ENCODE measurements at regions not wholly inside any gene's neighbourhood (a gene's known extent, or its start where the extent isn't known, plus 50 kb on each side); places are given as distances from the start of the nearest gene placed in this dataset.

GRCh38 chr3:26102376-26102775, 312.5 kb downstream of the OXSM start:
- TF ChIP-seq EZH2 (IDR thresholded peaks at IDR 0.05; ENCODE audit: low read length, missing control alignments) (no peak), CTCF (conservative IDR thresholded peaks at IDR 0.05 in 1 of 2, IDR thresholded peaks at IDR 0.05 in 1 of 2; ENCODE audit: low read depth in 1 of 2, low read length in 2 of 2) (no peak)
- Histone ChIP-seq H3K27ac (ENCODE audit: insufficient read depth, low read length) (no peak overlapping the region), H3K4me2 (ENCODE audit: extremely low read depth, insufficient read depth, low read length) (no peak overlapping the region), H4K20me1 (ENCODE audit: control insufficient read depth, extremely low read depth, insufficient read depth, low read length) (no peaks in the 10 kb centered on the region), H3K9ac (ENCODE audit: insufficient read depth, low read length) (no peak overlapping the region), H3K9me3 (ENCODE audit: control insufficient read depth, insufficient read depth, low read depth, low read length) (no peaks in the 10 kb centered on the region), H3K79me2 (ENCODE audit: control insufficient read depth, insufficient read depth, low read length) (no peaks in the 10 kb centered on the region), H3K36me3 (ENCODE audit: control insufficient read depth, insufficient read depth, low read length) (no peaks in the 10 kb centered on the region), H3K4me1 (ENCODE audit: control insufficient read depth, extremely low read depth, insufficient read depth, low read length) (no peaks in the 10 kb centered on the region), H2AFZ (ENCODE audit: low read length) (no peak overlapping the region), H3K4me3 (replicated peaks in 1 of 4; ENCODE audit: control extremely low read depth in 1 of 4, insufficient read depth in 1 of 4, low read depth in 3 of 4, low read length in 4 of 4) (no peak overlapping the region), H3K27me3 (ENCODE audit: control insufficient read depth, insufficient read depth, low read length) (no peaks in the 10 kb centered on the region)
- no peak for DNase-seq (ENCODE audit: low read depth in 2 of 2)

DNA sequence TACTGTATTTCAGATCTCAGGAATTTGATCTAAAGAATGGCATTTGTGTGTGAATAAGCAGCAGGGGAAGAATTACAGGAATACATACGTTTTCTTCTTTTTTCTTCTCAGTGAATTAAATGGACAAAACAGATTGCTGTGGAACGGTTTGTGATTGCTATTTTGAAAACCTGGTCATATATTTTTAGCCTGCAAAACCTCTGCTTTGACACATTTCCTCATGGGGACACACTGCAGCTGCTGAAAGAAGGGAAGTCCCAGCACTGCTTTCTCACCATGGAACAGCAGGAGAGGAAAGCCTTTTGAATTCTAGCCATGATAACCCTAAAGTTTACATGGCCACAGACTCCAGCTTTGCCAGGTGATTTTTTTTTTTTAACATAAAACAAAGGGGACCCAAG, 315.0 kb downstream of the OXSM start:
- H2AFZ ChIP-seq (ENCODE audit: low read length) = no peak overlapping the region
- H3K36me3 ChIP-seq (ENCODE audit: control insufficient read depth, insufficient read depth, low read length) = no peaks in the 10 kb centered on the region
- H3K9me3 ChIP-seq (ENCODE audit: control insufficient read depth, insufficient read depth, low read depth, low read length) = no peaks in the 10 kb centered on the region
- H3K27me3 ChIP-seq (ENCODE audit: control insufficient read depth, insufficient read depth, low read length) = no peaks in the 10 kb centered on the region
- H3K79me2 ChIP-seq (ENCODE audit: control insufficient read depth, insufficient read depth, low read length) = no peaks in the 10 kb centered on the region
- no peaks in the 10 kb centered on the region for H3K4me1 ChIP-seq (ENCODE audit: control insufficient read depth, extremely low read depth, insufficient read depth, low read length)
- no peak for DNase-seq (ENCODE audit: low read depth in 2 of 2)
- H3K27ac ChIP-seq (ENCODE audit: insufficient read depth, low read length) = no peak overlapping the region
- H3K9ac ChIP-seq (ENCODE audit: insufficient read depth, low read length) = no peak overlapping the region
- no peak overlapping the region for H3K4me3 ChIP-seq (replicated peaks in 1 of 4; ENCODE audit: control extremely low read depth in 1 of 4, insufficient read depth in 1 of 4, low read depth in 3 of 4, low read length in 4 of 4)
- H4K20me1 ChIP-seq (ENCODE audit: control insufficient read depth, extremely low read depth, insufficient read depth, low read length) = no peaks in the 10 kb centered on the region
- no peak overlapping the region for H3K4me2 ChIP-seq (ENCODE audit: extremely low read depth, insufficient read depth, low read length)
- no peak for TF ChIP-seq CTCF (conservative IDR thresholded peaks at IDR 0.05 in 1 of 2, IDR thresholded peaks at IDR 0.05 in 1 of 2; ENCODE audit: low read depth in 1 of 2, low read length in 2 of 2)
- TF ChIP-seq EZH2 (IDR thresholded peaks at IDR 0.05; ENCODE audit: low read length, missing control alignments) = no peak

GRCh38 chr3:26105261-26105660, 315.4 kb downstream of the OXSM start:
- H3K4me1 ChIP-seq (ENCODE audit: control insufficient read depth, extremely low read depth, insufficient read depth, low read length) = no peaks in the 10 kb centered on the region
- H3K4me3 ChIP-seq (replicated peaks in 1 of 4; ENCODE audit: control extremely low read depth in 1 of 4, insufficient read depth in 1 of 4, low read depth in 3 of 4, low read length in 4 of 4) = no peak overlapping the region
- H4K20me1 ChIP-seq (ENCODE audit: control insufficient read depth, extremely low read depth, insufficient read depth, low read length) = no peaks in the 10 kb centered on the region
- DNase-seq (ENCODE audit: low read depth in 2 of 2) = no peak
- H3K27me3 ChIP-seq (ENCODE audit: control insufficient read depth, insufficient read depth, low read length) = no peaks in the 10 kb centered on the region
- H3K27ac ChIP-seq (ENCODE audit: insufficient read depth, low read length) = no peak overlapping the region
- no peak overlapping the region for H3K4me2 ChIP-seq (ENCODE audit: extremely low read depth, insufficient read depth, low read length)
- H3K36me3 ChIP-seq (ENCODE audit: control insufficient read depth, insufficient read depth, low read length) = no peaks in the 10 kb centered on the region
- no peak overlapping the region for H2AFZ ChIP-seq (ENCODE audit: low read length)
- no peaks in the 10 kb centered on the region for H3K79me2 ChIP-seq (ENCODE audit: control insufficient read depth, insufficient read depth, low read length)
- no peaks in the 10 kb centered on the region for H3K9me3 ChIP-seq (ENCODE audit: control insufficient read depth, insufficient read depth, low read depth, low read length)
- TF ChIP-seq CTCF (conservative IDR thresholded peaks at IDR 0.05 in 1 of 2, IDR thresholded peaks at IDR 0.05 in 1 of 2; ENCODE audit: low read depth in 1 of 2, low read length in 2 of 2) (no peak), EZH2 (IDR thresholded peaks at IDR 0.05; ENCODE audit: low read length, missing control alignments) (no peak)
- H3K9ac ChIP-seq (ENCODE audit: insufficient read depth, low read length) = no peak overlapping the region
